SK-N-SH (cell line): ENCODE measurements at regions not wholly inside any gene's neighbourhood (a gene's known extent, or its start where the extent isn't known, plus 50 kb on each side); places are given as distances from the start of the nearest gene placed in this dataset.

ENCODE experiments used
- CTCF ChIA-PET: fragments of 300-600, 350-600 bp; formaldehyde crosslinking; extraction: SDS; loops from one replicate; lab custom pipeline; 2021; lab: Yijun Ruan, JAX
- POLR2A ChIA-PET: fragments of 350-600 bp; sonication (Branson Sonifier 250); formaldehyde crosslinking; extraction: SDS; loops from one replicate; lab custom pipeline; 2020; ENCODE audit warnings: antibody characterized with exemption, inconsistent platforms; lab: Yijun Ruan, JAX
- DNase-seq: peaks from one replicate; pipeline ENCODE4 v3.0.0; 2012
- H2AFZ ChIP-seq: fragments of 200-600 bp; sonication (generic); 2 replicates; pipeline ENCODE4 v1.8.1; 2016; ENCODE audit warnings: antibody characterized with exemption, mild to moderate bottlenecking, low read depth
- H3F3A ChIP-seq: fragments of 200-600 bp; sonication (generic); replicated peaks from 2 replicates; pipeline ENCODE3; 2016; ENCODE audit warnings: antibody characterized with exemption, mild to moderate bottlenecking; ENCODE audit not compliant: insufficient read depth
- H3K27ac ChIP-seq, 2 experiments: fragments of 200-500 bp in 1 of 2; fragments of 200-600 bp in 1 of 2; sonication (Bioruptor generic) in 1 of 2; sonication (generic), shearing (Covaris generic) in 1 of 2; 2 replicates each; pipeline versions ENCODE4 v1.5.1 to v1.6.1; 2014 to 2016; ENCODE audit warnings: low read depth in 2 of 2, inconsistent platforms in 1 of 2, low read length in 1 of 2, mild to moderate bottlenecking in 1 of 2, mixed read lengths in 1 of 2
- H3K27me3 ChIP-seq: fragments of 200-600 bp; sonication (generic), shearing (Covaris generic); 2 replicates; pipeline ENCODE4 v1.6.1; 2016; ENCODE audit warnings: mixed run types; ENCODE audit not compliant: insufficient read depth
- H3K36me3 ChIP-seq, 2 experiments: fragments of 200-500 bp in 1 of 2; fragments of 200-600 bp in 1 of 2; sonication (Bioruptor generic) in 1 of 2; sonication (generic) in 1 of 2; replicated peaks in 1 of 2; 2 replicates each; pipeline versions ENCODE3 to v1.5.1; 2014 to 2016; ENCODE audit warnings: low read length in 1 of 2, mild to moderate bottlenecking in 1 of 2; ENCODE audit not compliant: insufficient read depth in 2 of 2, control insufficient read depth in 1 of 2
- H3K4me1 ChIP-seq, 2 experiments: fragments of 200-500 bp in 1 of 2; fragments of 200-600 bp in 1 of 2; sonication (Bioruptor generic) in 1 of 2; sonication (generic), shearing (Covaris generic) in 1 of 2; 2 replicates each; pipeline versions ENCODE4 v1.5.1 to v1.6.1; 2014 to 2016; ENCODE audit warnings: low read depth in 1 of 2, low read length in 1 of 2, mixed run types in 1 of 2; ENCODE audit not compliant: insufficient read depth in 2 of 2, control insufficient read depth in 1 of 2
- H3K4me2 ChIP-seq: fragments of 200-600 bp; sonication (generic), shearing (Covaris generic); 2 replicates; pipeline ENCODE4 v1.6.1; 2017; ENCODE audit warnings: mixed run types
- H3K4me3 ChIP-seq, 2 experiments: fragments of 200-500 bp in 1 of 2; fragments of 200-600 bp in 1 of 2; sonication (Bioruptor generic) in 1 of 2; sonication (generic), shearing (Covaris generic) in 1 of 2; 2 replicates each; pipeline versions ENCODE4 v1.5.1 to v1.8.1; 2014 to 2016; ENCODE audit warnings: low read depth in 2 of 2, inconsistent platforms in 1 of 2, low read length in 1 of 2, mild to moderate bottlenecking in 1 of 2, mixed read lengths in 1 of 2, moderate library complexity in 1 of 2
- H3K79me2 ChIP-seq: fragments of 200-600 bp; sonication (generic); 2 replicates; pipeline ENCODE4 v1.8.1; 2017; ENCODE audit warnings: mild to moderate bottlenecking; ENCODE audit not compliant: insufficient read depth
- H3K9ac ChIP-seq: fragments of 200-600 bp; sonication (generic); 2 replicates; pipeline ENCODE4 v1.6.1; 2017; ENCODE audit warnings: mixed run types
- H3K9me2 ChIP-seq: fragments of 200-600 bp; sonication (generic); 2 replicates; pipeline ENCODE4 v1.6.1; 2017; ENCODE audit warnings: mixed run types
- H3K9me3 ChIP-seq: fragments of 200-600 bp; sonication (generic); 2 replicates; pipeline ENCODE4 v1.6.1; 2017; ENCODE audit warnings: mixed run types, mild to moderate bottlenecking, moderate library complexity
- H4K20me1 ChIP-seq: fragments of 200-600 bp; sonication (generic); 2 replicates; pipeline ENCODE4 v1.6.1; 2017; ENCODE audit warnings: mild to moderate bottlenecking, mixed run types; ENCODE audit not compliant: insufficient read depth
- CHD2 ChIP-seq: fragments of 150-350 bp; IDR thresholded peaks from 2 replicates; pipeline ENCODE4 v1.6.1; 2018; ENCODE audit warnings: low read length; ENCODE audit not compliant: partially characterized antibody
- CTCF ChIP-seq: fragments of 200-600 bp; sonication (generic); IDR thresholded peaks from 2 replicates; pipeline ENCODE4 v1.6.1; 2017; ENCODE audit warnings: antibody characterized with exemption, mild to moderate bottlenecking, moderate library complexity
- ELF1 ChIP-seq: IDR thresholded peaks from 2 replicates; pipeline ENCODE4 v1.4.0; 2012
- FOXJ3 ChIP-seq: sonication (generic); formaldehyde crosslinking; IDR thresholded peaks from 2 replicates; pipeline ENCODE4 v1.5.1; 2020; ENCODE audit warnings: mild to moderate bottlenecking, missing genetic modification reagents
- FOXM1 ChIP-seq: IDR thresholded peaks from 2 replicates; pipeline ENCODE4 v1.4.0; 2012; ENCODE audit warnings: low read depth, mild to moderate bottlenecking
- NRF1 ChIP-seq: IDR thresholded peaks from 2 replicates; pipeline ENCODE4 v1.6.1; 2012; ENCODE audit warnings: low read depth, mild to moderate bottlenecking, low read length
- RAD21 ChIP-seq: IDR thresholded peaks from 2 replicates; pipeline ENCODE4 v1.6.1; 2012; ENCODE audit warnings: mild to moderate bottlenecking, low read length
- RCOR1 ChIP-seq: fragments of 150-350 bp; IDR thresholded peaks from 2 replicates; pipeline ENCODE4 v1.6.1; 2017; ENCODE audit warnings: antibody characterized with exemption, low read length
- REST ChIP-seq: IDR thresholded peaks from 2 replicates; pipeline ENCODE4 v1.6.1; 2012; ENCODE audit warnings: mild to moderate bottlenecking, low read depth, low read length, moderate library complexity
- SMC3 ChIP-seq: IDR thresholded peaks from 2 replicates; pipeline ENCODE4 v1.6.1; 2012; ENCODE audit warnings: low read depth, low read length, improper control_type of control experiment
- TAF1 ChIP-seq: IDR thresholded peaks from 2 replicates; pipeline ENCODE4 v1.6.1; 2012; ENCODE audit warnings: low read depth, mild to moderate bottlenecking, low read length, moderate library complexity, borderline replicate concordance
- USF2 ChIP-seq: fragments of 150-350 bp; IDR thresholded peaks from 2 replicates; pipeline ENCODE4 v1.6.1; 2017; ENCODE audit warnings: antibody characterized with exemption, low read length, low read depth, borderline replicate concordance
- WGBS: methylation state at CpG from one replicate; pipeline ENCODE4 v1.1.6; 2017; ENCODE audit warnings: low lambda C conversion rate; 5-methylcytosine and 5-hydroxymethylcytosine counted together

GRCh38 chr16:55947366-55947765, 72.2 kb upstream of the CES5A start:
- Histone ChIP-seq H3K79me2 (no peaks in the 10 kb centered on the region), H2AFZ (no peak overlapping the region), H3F3A (no peaks in the 10 kb centered on the region), H3K9ac (no peak overlapping the region), H3K27me3 (no peaks in the 10 kb centered on the region), H3K9me2 (no peaks in the 10 kb centered on the region), H3K36me3 (no peaks in the 10 kb centered on the region), H3K4me1 (no peaks in the 10 kb centered on the region; a peak in 1 of 4 replicates), H3K4me2 (no peak overlapping the region), H3K27ac (no peak overlapping the region), H3K9me3 (no peaks in the 10 kb centered on the region), H4K20me1 (no peaks in the 10 kb centered on the region), H3K4me3 (no peak overlapping the region)
- TF ChIP-seq TAF1 (no peak), ELF1 (no peak), NRF1 (no peak), REST (no peak), FOXM1 (no peak), CHD2 (no peak), FOXJ3 (CRISPR knock-in tag) (no peak), SMC3 (no peak), USF2 (no peak)
- 31% methylated on average over 1 of the region's 1 CpG for WGBS
- DNase-seq: no peak
- POLR2A ChIA-PET: no interaction called here
- CTCF ChIA-PET: interaction anchor here (0.6 to 6.5 kb wide), 4 partner anchors 18 to 409 kb away, joined by 3 to 104 read pairs (median 26); no protein-coding TSS in a partner anchor

GRCh38 chr16:55944377-55944802, 69.2 kb upstream of the CES5A start:
- no peaks in the 10 kb centered on the region; a peak in 1 of 4 replicates for H3K4me1 ChIP-seq
- peak overlapping the region in 1 of 2 experiments; percentile 42; a peak in 1 of 4 replicates for H3K4me3 ChIP-seq
- H3F3A ChIP-seq: no peaks in the 10 kb centered on the region
- H3K27me3 ChIP-seq: no peaks in the 10 kb centered on the region
- peak overlapping the region; percentile 24; the same call in 1 of the 2 replicates for H2AFZ ChIP-seq
- CTCF ChIA-PET: interaction anchor here (0.6 to 6.5 kb wide), 35 partner anchors 10 to 430 kb away, joined by 3 to 104 read pairs (median 4); partner anchors contain the start of gene GNAO1
- peak; percentile 68 for DNase-seq
- H3K79me2 ChIP-seq: no peaks in the 10 kb centered on the region
- POLR2A ChIA-PET: no interaction called here
- H4K20me1 ChIP-seq: no peaks in the 10 kb centered on the region
- TF ChIP-seq SMC3: peak; percentile 85
- no peak for TF ChIP-seq USF2
- TF ChIP-seq RAD21: peak; percentile 88
- peak; percentile 17; the same call in 1 of the 2 replicates for TF ChIP-seq RCOR1
- TF ChIP-seq CHD2: no peak
- peak; percentile 93 for TF ChIP-seq CTCF
- H3K36me3 ChIP-seq: no peaks in the 10 kb centered on the region
- no peak overlapping the region for H3K9ac ChIP-seq
- H3K9me3 ChIP-seq: no peaks in the 10 kb centered on the region
- no peak overlapping the region for H3K27ac ChIP-seq
- 34% methylated on average over 8 of the region's 8 CpGs for WGBS
- H3K9me2 ChIP-seq: peaks cover 7% of the 10 kb centered on the region; the same call in 1 of the 2 replicates
- no peak overlapping the region for H3K4me2 ChIP-seq
